HepG2 (cell line): ENCODE measurements at regions not wholly inside any gene's neighbourhood (a gene's known extent, or its start where the extent isn't known, plus 50 kb on each side); places are given as distances from the start of the nearest gene placed in this dataset.

Experiments
- ATAC-seq: fragments of 200-7000 bp; cut with Tn5 transposase; 3 replicates; pipeline ENCODE4 v1.9.1; 2020; ENCODE audit warnings: mild to moderate bottlenecking, moderate library complexity
- BruUV-seq: library from RNA; stranded (reverse); fragments of 400-500 nt; replicated peaks from 2 replicates; lab custom pipeline; 2021; lab: Mats Ljungman, UMichigan
- CTCF ChIA-PET: fragments of 300-600 bp; formaldehyde crosslinking; extraction: SDS; loops from one replicate; lab custom pipeline; 2021; ENCODE audit warnings: low total read pairs, inconsistent platforms, low intra/inter-chr PET ratio; lab: Yijun Ruan, JAX
- POLR2A ChIA-PET: fragments of 350-600 bp; sonication (Branson Sonifier 250); formaldehyde crosslinking; loops from one replicate; lab custom pipeline; 2020; ENCODE audit warnings: antibody characterized with exemption, inconsistent platforms; lab: Yijun Ruan, JAX
- DNase-seq: peaks from one replicate; pipeline ENCODE4 v3.0.0-alpha.2; 2015; ENCODE audit warnings: low spot score
- FAIRE-seq: peaks from 3 replicates; lab custom pipeline; 2011; peaks lifted over from hg19 to GRCh38; lab: Jason Lieb, UNC
- H2AFZ ChIP-seq: one replicate; pipeline ENCODE4 v1.6.1; 2011; ENCODE audit warnings: low read length, inconsistent platforms
- H3K27ac ChIP-seq: fragments of 300-600 bp; 3 replicates; pipeline ENCODE4 v1.8.0; 2011; ENCODE audit warnings: mixed run types, mild to moderate bottlenecking, mixed read lengths, low read length, inconsistent platforms; ENCODE audit not compliant: insufficient read depth; ENCODE audit errors: extremely low read length
- H3K27me3 ChIP-seq, 2 experiments: fragments of 200-600 bp in 1 of 2; 2 replicates in 1 of 2; 3 replicates in 1 of 2; pipeline versions ENCODE4 v1.6.0 to v1.8.0; 2011; ENCODE audit warnings: low read length in 2 of 2, mild to moderate bottlenecking in 2 of 2, moderate library complexity in 2 of 2, inconsistent platforms in 1 of 2; ENCODE audit not compliant: insufficient read depth in 2 of 2, control insufficient read depth in 1 of 2
- H3K36me3 ChIP-seq, 2 experiments: fragments of 200-600 bp in 1 of 2; replicated peaks in 1 of 2; 2 replicates in 1 of 2; 3 replicates in 1 of 2; pipeline versions ENCODE4 v1.5.1 to v1.8.0; 2011; ENCODE audit warnings: low read length in 2 of 2, inconsistent platforms in 1 of 2; ENCODE audit not compliant: insufficient read depth in 2 of 2, control insufficient read depth in 1 of 2
- H3K4me1 ChIP-seq: 2 replicates; pipeline ENCODE4 v1.5.1; 2012; ENCODE audit warnings: low read length, inconsistent platforms; ENCODE audit not compliant: insufficient read depth
- H3K4me2 ChIP-seq: 2 replicates; pipeline ENCODE4 v1.6.0; 2011; ENCODE audit warnings: low read depth, low read length, inconsistent platforms
- H3K4me3 ChIP-seq, 3 experiments: fragments of 200-600 bp in 1 of 3; sonication (generic), shearing (Covaris generic) in 1 of 3; replicated peaks in 1 of 3; 2 replicates each; pipeline ENCODE4 v1.5.1; 2011 to 2016; ENCODE audit warnings: low read length in 3 of 3, inconsistent platforms in 2 of 3, low read depth in 2 of 3, mild to moderate bottlenecking in 2 of 3, control low read depth in 1 of 3, mixed read lengths in 1 of 3; ENCODE audit not compliant: insufficient read depth in 1 of 3
- H3K79me2 ChIP-seq: one replicate; pipeline ENCODE4 v1.6.1; 2011; ENCODE audit warnings: low read length, inconsistent platforms; ENCODE audit not compliant: insufficient read depth
- H3K9ac ChIP-seq: 2 replicates; pipeline ENCODE4 v1.6.0; 2011; ENCODE audit warnings: mild to moderate bottlenecking, low read depth, low read length, inconsistent platforms; ENCODE audit not compliant: insufficient read depth
- H3K9me3 ChIP-seq: 2 replicates; pipeline ENCODE4 v1.5.1; 2012; ENCODE audit warnings: mild to moderate bottlenecking, low read length
- H4K20me1 ChIP-seq: 2 replicates; pipeline ENCODE4 v1.6.0; 2011; ENCODE audit warnings: inconsistent platforms, mild to moderate bottlenecking, low read length, moderate library complexity; ENCODE audit not compliant: insufficient read depth
- GATA4 ChIP-seq: sonication (generic); IDR thresholded peaks from 2 replicates; pipeline ENCODE4 v1.6.1; 2016; ENCODE audit warnings: antibody characterized with exemption, low read depth, borderline replicate concordance
- HDAC6 ChIP-seq: fragments of 200-600 bp; sonication (generic); IDR thresholded peaks from 2 replicates; pipeline ENCODE4 v1.7.0; 2017; ENCODE audit warnings: mild to moderate bottlenecking, antibody characterized with exemption, low read length, low read depth
- NR2F1 ChIP-seq, 2 experiments: fragments of 450-650 bp in 1 of 2; formaldehyde crosslinking in 1 of 2; IDR thresholded peaks; 2 replicates each; pipeline versions ENCODE4 v1.5.0 to v1.6.1; 2016 to 2020; ENCODE audit warnings: mild to moderate bottlenecking in 1 of 2, missing compliant biosample characterization in 1 of 2, missing genetic modification reagents in 1 of 2, moderate library complexity in 1 of 2
- PPARG ChIP-seq: conservative IDR thresholded peaks from 2 replicates; pipeline ENCODE4 v1.6.1; 2016; ENCODE audit warnings: missing biosample characterization, missing genetic modification reagents
- RNF2 ChIP-seq: fragments of 450-650 bp; conservative IDR thresholded peaks from 2 replicates; pipeline ENCODE4 v1.6.1; 2016; ENCODE audit warnings: low read depth
- ZNF205 ChIP-seq: IDR thresholded peaks from 2 replicates; pipeline ENCODE4 v1.6.1; 2018; ENCODE audit warnings: missing biosample characterization, missing genetic modification reagents
- ZNF274 ChIP-seq: sonication (generic); formaldehyde crosslinking; IDR thresholded peaks from 2 replicates; pipeline ENCODE4 v1.5.1; 2020; ENCODE audit warnings: mild to moderate bottlenecking, missing genetic modification reagents
- ZNF772 ChIP-seq: sonication (generic); formaldehyde crosslinking; IDR thresholded peaks from 2 replicates; pipeline ENCODE4 v1.5.0; 2020; ENCODE audit warnings: mild to moderate bottlenecking, missing genetic modification reagents
- ZNF792 ChIP-seq: IDR thresholded peaks from 2 replicates; pipeline ENCODE4 v1.6.1; 2016
- ZSCAN25 ChIP-seq: sonication (generic); formaldehyde crosslinking; IDR thresholded peaks from 2 replicates; pipeline ENCODE4 v1.8.0; 2022; ENCODE audit warnings: mild to moderate bottlenecking, missing genetic modification reagents
- WGBS: methylation state at CpG from one replicate; pipeline ENCODE4 v1.1.6; 2017; ENCODE audit warnings: low lambda C conversion rate; 5-methylcytosine and 5-hydroxymethylcytosine counted together
- in situ Hi-C: cut with HindIII; loops from 2 replicates; pipeline ENCODE4 v1.10.0; 2017; ENCODE audit warnings: low pct_unique_long_range_greater_than_20kb; ENCODE audit not compliant: extremely low pct_ligation_motif_present
- intact Hi-C: fragments of 100-400 bp; cut with micrococcal nuclease; formaldehyde crosslinking; loops from one replicate; pipeline ENCODE4 v1.10.0; 2022; ENCODE audit not compliant: unreplicated experiment
- TF ChIP-seq, protein P1 (sequence below): sonication (generic); formaldehyde crosslinking; IDR thresholded peaks from 2 replicates; pipeline ENCODE4 v1.4.0; 2020; ENCODE audit warnings: mild to moderate bottlenecking, missing genetic modification reagents
- TF ChIP-seq, protein P2 (sequence below): IDR thresholded peaks from 2 replicates; pipeline ENCODE4 v1.6.1; 2012; ENCODE audit warnings: low read length, improper control_type of control experiment
- TF ChIP-seq, protein P3 (sequence below): conservative IDR thresholded peaks from 2 replicates; pipeline ENCODE4 v1.6.1; 2018; ENCODE audit warnings: missing genetic modification reagents

DNA sequence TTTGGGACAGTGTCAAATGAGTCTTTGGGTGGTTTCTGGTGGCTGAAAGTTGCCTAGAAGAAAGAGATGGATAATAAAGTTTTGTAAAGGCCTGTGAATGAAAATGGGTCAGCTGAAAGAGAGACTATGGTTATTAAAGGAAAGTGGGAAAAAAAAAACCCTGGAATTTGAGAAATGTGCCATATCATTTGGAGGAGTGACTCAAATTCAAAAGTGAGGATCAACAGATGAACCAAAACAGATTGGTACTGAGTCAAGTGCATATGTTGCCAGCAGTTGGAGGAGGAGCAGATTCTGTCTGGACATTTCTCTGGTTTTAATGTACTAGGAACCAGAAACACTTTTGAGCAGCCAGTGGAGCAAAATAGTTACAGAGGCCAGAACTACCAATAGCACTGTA lies 339.8 kb downstream of the KCNA4 start (continued):
- TF ChIP-seq ZNF274 (CRISPR knock-in tag) (no peak), ZNF772 (CRISPR knock-in tag) (no peak)

DNA sequence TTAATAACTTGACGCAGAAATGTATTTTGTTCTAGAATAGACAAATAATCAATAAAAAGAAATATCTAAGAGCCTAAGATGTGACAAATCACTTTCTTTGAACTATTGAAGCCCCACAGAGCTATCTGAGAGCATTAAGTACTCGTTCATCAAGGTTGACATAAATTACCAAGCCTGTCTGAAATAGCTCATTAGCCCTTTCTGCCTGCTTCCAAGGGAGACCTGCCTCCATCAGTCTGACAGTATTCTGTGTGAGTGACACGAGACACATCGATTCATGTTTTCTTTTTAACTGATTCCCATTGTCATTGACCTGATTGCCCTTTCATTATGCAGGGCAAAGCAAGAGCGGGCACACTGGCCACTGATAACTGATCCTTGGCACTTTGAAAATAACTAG lies 347.5 kb downstream of the KCNA4 start:
- no peak for DNase-seq
- TF ChIP-seq RNF2 (no peak), ZNF205 (CRISPR knock-in tag) (no peak), PPARG (CRISPR knock-in tag) (no peak), ZNF792 (no peak)
- ATAC-seq = no peak
- H4K20me1 ChIP-seq = no peaks in the 10 kb centered on the region
- no peak overlapping the region for H2AFZ ChIP-seq
- H3K4me3 ChIP-seq = no peak overlapping the region
- H3K36me3 ChIP-seq = no peaks in the 10 kb centered on the region
- intact Hi-C loops (no loop called here), in situ Hi-C loops (no loop called here)
- BruUV-seq = no TSS peak
- WGBS = 9% methylated on average over 5 of the region's 5 CpGs
- CTCF ChIA-PET = no interaction called here
- FAIRE-seq = no peak
- H3K4me2 ChIP-seq = no peak overlapping the region
- no peaks in the 10 kb centered on the region for H3K4me1 ChIP-seq
- H3K27me3 ChIP-seq = no peaks in the 10 kb centered on the region; a peak in 1 of 5 replicates
- no peak overlapping the region for H3K27ac ChIP-seq
- no peaks in the 10 kb centered on the region for H3K79me2 ChIP-seq
- no peak overlapping the region for H3K9ac ChIP-seq
- peaks cover 62% of the 10 kb centered on the region for H3K9me3 ChIP-seq
- POLR2A ChIA-PET = no interaction called here

DNA sequence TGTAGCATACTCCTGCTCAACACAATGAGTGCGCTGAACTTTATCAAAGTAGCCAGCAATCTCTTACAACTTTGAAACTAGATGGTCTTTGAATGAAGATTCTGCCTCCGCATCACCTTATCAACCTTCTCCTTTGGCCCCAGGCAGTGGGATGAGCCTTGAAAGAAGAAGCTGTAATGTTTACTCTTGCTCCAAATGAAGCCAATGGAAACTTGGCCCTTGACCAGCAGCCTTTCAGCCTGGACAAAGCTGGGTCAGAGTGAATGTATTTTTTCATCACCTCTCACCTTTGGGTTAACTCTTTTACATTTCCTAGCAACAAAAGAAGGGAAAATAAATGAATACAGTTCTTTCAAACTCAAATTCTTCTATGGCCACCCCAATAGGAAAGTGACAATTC lies 359.1 kb downstream of the KCNA4 start:
- ChIA-PET CTCF (no interaction called here), POLR2A (no interaction called here)
- Histone ChIP-seq H3K9ac (no peak overlapping the region), H4K20me1 (no peaks in the 10 kb centered on the region), H3K9me3 (peaks cover 93% of the 10 kb centered on the region), H3K4me1 (no peaks in the 10 kb centered on the region), H3K79me2 (no peaks in the 10 kb centered on the region), H3K27me3 (no peaks in the 10 kb centered on the region), H2AFZ (no peak overlapping the region), H3K36me3 (no peaks in the 10 kb centered on the region), H3K4me2 (no peak overlapping the region), H3K27ac (no peak overlapping the region), H3K4me3 (no peak overlapping the region)
- FAIRE-seq = no peak
- ATAC-seq = no peak
- in situ Hi-C loops (no loop called here), intact Hi-C loops (no loop called here)
- no peak for DNase-seq
- WGBS = 8% methylated on average over 2 of the region's 2 CpGs
- no TSS peak for BruUV-seq
- TF ChIP-seq ZSCAN25 = no peak
- TF ChIP-seq, protein P1, sequence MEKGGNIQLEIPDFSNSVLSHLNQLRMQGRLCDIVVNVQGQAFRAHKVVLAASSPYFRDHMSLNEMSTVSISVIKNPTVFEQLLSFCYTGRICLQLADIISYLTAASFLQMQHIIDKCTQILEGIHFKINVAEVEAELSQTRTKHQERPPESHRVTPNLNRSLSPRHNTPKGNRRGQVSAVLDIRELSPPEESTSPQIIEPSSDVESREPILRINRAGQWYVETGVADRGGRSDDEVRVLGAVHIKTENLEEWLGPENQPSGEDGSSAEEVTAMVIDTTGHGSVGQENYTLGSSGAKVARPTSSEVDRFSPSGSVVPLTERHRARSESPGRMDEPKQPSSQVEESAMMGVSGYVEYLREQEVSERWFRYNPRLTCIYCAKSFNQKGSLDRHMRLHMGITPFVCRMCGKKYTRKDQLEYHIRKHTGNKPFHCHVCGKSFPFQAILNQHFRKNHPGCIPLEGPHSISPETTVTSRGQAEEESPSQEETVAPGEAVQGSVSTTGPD = no peak
- no peak for TF ChIP-seq HDAC6
- TF ChIP-seq NR2F1 (CRISPR knock-in tag; IDR thresholded peaks at IDR 0.05) = no peak
- TF ChIP-seq, protein P2, sequence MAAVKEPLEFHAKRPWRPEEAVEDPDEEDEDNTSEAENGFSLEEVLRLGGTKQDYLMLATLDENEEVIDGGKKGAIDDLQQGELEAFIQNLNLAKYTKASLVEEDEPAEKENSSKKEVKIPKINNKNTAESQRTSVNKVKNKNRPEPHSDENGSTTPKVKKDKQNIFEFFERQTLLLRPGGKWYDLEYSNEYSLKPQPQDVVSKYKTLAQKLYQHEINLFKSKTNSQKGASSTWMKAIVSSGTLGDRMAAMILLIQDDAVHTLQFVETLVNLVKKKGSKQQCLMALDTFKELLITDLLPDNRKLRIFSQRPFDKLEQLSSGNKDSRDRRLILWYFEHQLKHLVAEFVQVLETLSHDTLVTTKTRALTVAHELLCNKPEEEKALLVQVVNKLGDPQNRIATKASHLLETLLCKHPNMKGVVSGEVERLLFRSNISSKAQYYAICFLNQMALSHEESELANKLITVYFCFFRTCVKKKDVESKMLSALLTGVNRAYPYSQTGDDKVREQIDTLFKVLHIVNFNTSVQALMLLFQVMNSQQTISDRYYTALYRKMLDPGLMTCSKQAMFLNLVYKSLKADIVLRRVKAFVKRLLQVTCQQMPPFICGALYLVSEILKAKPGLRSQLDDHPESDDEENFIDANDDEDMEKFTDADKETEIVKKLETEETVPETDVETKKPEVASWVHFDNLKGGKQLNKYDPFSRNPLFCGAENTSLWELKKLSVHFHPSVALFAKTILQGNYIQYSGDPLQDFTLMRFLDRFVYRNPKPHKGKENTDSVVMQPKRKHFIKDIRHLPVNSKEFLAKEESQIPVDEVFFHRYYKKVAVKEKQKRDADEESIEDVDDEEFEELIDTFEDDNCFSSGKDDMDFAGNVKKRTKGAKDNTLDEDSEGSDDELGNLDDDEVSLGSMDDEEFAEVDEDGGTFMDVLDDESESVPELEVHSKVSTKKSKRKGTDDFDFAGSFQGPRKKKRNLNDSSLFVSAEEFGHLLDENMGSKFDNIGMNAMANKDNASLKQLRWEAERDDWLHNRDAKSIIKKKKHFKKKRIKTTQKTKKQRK = no peak
- no peak for TF ChIP-seq GATA4
- TF ChIP-seq, protein P3, sequence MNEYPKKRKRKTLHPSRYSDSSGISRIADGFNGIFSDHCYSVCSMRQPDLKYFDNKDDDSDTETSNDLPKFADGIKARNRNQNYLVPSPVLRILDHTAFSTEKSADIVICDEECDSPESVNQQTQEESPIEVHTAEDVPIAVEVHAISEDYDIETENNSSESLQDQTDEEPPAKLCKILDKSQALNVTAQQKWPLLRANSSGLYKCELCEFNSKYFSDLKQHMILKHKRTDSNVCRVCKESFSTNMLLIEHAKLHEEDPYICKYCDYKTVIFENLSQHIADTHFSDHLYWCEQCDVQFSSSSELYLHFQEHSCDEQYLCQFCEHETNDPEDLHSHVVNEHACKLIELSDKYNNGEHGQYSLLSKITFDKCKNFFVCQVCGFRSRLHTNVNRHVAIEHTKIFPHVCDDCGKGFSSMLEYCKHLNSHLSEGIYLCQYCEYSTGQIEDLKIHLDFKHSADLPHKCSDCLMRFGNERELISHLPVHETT (CRISPR knock-in tag) = no peak
